HCT116 (cell line): ENCODE measurements at regions not wholly inside any gene's neighbourhood (a gene's known extent, or its start where the extent isn't known, plus 50 kb on each side); places are given as distances from the start of the nearest gene placed in this dataset.

Experiments
- EZH2 ChIP-seq: fragments of 200-600 bp; sonication (generic); IDR thresholded peaks from 2 replicates; pipeline ENCODE4 v1.6.1; 2017; ENCODE audit warnings: antibody characterized with exemption, mixed run types
- POLR2A ChIP-seq: IDR thresholded peaks from 2 replicates; pipeline ENCODE4 v1.7.0; 2011; ENCODE audit warnings: borderline replicate concordance; ENCODE audit not compliant: insufficient read depth, insufficient read length; ENCODE audit errors: extremely low read depth
- REST ChIP-seq: IDR thresholded peaks from 2 replicates; pipeline ENCODE4 v1.6.1; 2012; ENCODE audit warnings: low read depth
- TF ChIP-seq, protein P1 (sequence below), 3 experiments: fragments of 200-600 bp in 1 of 3; sonication (generic) in 1 of 3; IDR thresholded peaks in 2 of 3; conservative IDR thresholded peaks in 1 of 3; 2 replicates each; pipeline ENCODE4 v1.5.1; 2012 to 2017; ENCODE audit warnings: low read depth in 2 of 3, low read length in 2 of 3, antibody characterized with exemption in 1 of 3, borderline replicate concordance in 1 of 3, control low read depth in 1 of 3, mild to moderate bottlenecking in 1 of 3, mixed read lengths in 1 of 3, mixed run types in 1 of 3, moderate library complexity in 1 of 3; ENCODE audit not compliant: insufficient read depth in 1 of 3

- TF ChIP-seq, protein P1, sequence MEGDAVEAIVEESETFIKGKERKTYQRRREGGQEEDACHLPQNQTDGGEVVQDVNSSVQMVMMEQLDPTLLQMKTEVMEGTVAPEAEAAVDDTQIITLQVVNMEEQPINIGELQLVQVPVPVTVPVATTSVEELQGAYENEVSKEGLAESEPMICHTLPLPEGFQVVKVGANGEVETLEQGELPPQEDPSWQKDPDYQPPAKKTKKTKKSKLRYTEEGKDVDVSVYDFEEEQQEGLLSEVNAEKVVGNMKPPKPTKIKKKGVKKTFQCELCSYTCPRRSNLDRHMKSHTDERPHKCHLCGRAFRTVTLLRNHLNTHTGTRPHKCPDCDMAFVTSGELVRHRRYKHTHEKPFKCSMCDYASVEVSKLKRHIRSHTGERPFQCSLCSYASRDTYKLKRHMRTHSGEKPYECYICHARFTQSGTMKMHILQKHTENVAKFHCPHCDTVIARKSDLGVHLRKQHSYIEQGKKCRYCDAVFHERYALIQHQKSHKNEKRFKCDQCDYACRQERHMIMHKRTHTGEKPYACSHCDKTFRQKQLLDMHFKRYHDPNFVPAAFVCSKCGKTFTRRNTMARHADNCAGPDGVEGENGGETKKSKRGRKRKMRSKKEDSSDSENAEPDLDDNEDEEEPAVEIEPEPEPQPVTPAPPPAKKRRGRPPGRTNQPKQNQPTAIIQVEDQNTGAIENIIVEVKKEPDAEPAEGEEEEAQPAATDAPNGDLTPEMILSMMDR (IDR thresholded peaks at IDR 0.05 in 2 of 3, conservative IDR thresholded peaks at IDR 0.05 in 1 of 3; ENCODE audit: borderline replicate concordance in 1 of 3, insufficient read depth in 1 of 3, low read depth in 2 of 3, low read length in 2 of 3): no peak
- TF ChIP-seq POLR2A: no peak
- no peak for TF ChIP-seq EZH2
- no peak for TF ChIP-seq REST
Measured at GRCh38 chr15:62440362-62441105, 275.4 kb upstream of the C2CD4B start.
